Smooth muscle cell (in vitro differentiated cells): ENCODE measurements at regions not wholly inside any gene's neighbourhood (a gene's known extent, or its start where the extent isn't known, plus 50 kb on each side); places are given as distances from the start of the nearest gene placed in this dataset.

Experiments used
- DNase-seq: peaks from one replicate; lab custom pipeline; 2025; ENCODE audit not compliant: unreplicated experiment; lab: John Stamatoyannopoulos, UW
- H2AFZ ChIP-seq: fragments of 200-600 bp; sonication (generic); 2 replicates; pipeline ENCODE4 v1.6.0; 2016; ENCODE audit warnings: antibody characterized with exemption, low read depth, mild to moderate bottlenecking
- H3F3A ChIP-seq: fragments of 200-600 bp; sonication (generic); 2 replicates; pipeline ENCODE4 v1.6.0; 2017; ENCODE audit warnings: antibody characterized with exemption, low read depth
- H3K27ac ChIP-seq: fragments of 200-600 bp; sonication (generic); 2 replicates; pipeline ENCODE4 v1.5.1; 2016; ENCODE audit warnings: low read depth, mild to moderate bottlenecking
- H3K27me3 ChIP-seq: fragments of 200-600 bp; sonication (generic); 2 replicates; pipeline ENCODE4 v1.6.1; 2016; ENCODE audit warnings: low read depth, mild to moderate bottlenecking
- H3K36me3 ChIP-seq: fragments of 200-600 bp; sonication (generic); 2 replicates; pipeline ENCODE4 v1.5.1; 2016; ENCODE audit warnings: low read depth
- H3K4me1 ChIP-seq: fragments of 200-600 bp; sonication (generic); 2 replicates; pipeline ENCODE4 v1.5.1; 2016; ENCODE audit warnings: low read depth
- H3K4me2 ChIP-seq: fragments of 200-600 bp; sonication (generic); 2 replicates; pipeline ENCODE4 v1.6.0; 2016; ENCODE audit warnings: mild to moderate bottlenecking
- H3K4me3 ChIP-seq: fragments of 200-600 bp; sonication (generic); 2 replicates; pipeline ENCODE4 v1.5.1; 2016; ENCODE audit warnings: mild to moderate bottlenecking
- H3K79me2 ChIP-seq: fragments of 200-600 bp; sonication (generic); 2 replicates; pipeline ENCODE4 v1.6.0; 2016; ENCODE audit warnings: low read depth, mild to moderate bottlenecking
- H3K9ac ChIP-seq: fragments of 200-600 bp; sonication (generic); 2 replicates; pipeline ENCODE4 v1.6.0; 2016; ENCODE audit warnings: low read depth
- H3K9me3 ChIP-seq: fragments of 200-600 bp; sonication (generic); replicated peaks from 2 replicates; pipeline ENCODE4 v1.5.1; 2016; ENCODE audit warnings: low read depth
- H4K20me1 ChIP-seq: fragments of 200-600 bp; sonication (generic); 2 replicates; pipeline ENCODE4 v1.6.0; 2016; ENCODE audit warnings: low read depth
- CTCF ChIP-seq: fragments of 200-600 bp; sonication (generic); IDR thresholded peaks from 2 replicates; pipeline ENCODE4 v1.5.1; 2017; ENCODE audit warnings: borderline replicate concordance, mild to moderate bottlenecking, antibody characterized with exemption; ENCODE audit not compliant: insufficient read depth, poor library complexity, severe bottlenecking
- WGBS: methylation state at CpG from one replicate; pipeline ENCODE4 v1.1.7; 2016; ENCODE audit warnings: low lambda C conversion rate; 5-methylcytosine and 5-hydroxymethylcytosine counted together

- Histone ChIP-seq H3K4me2 (no peak overlapping the region), H3F3A (no peaks in the 10 kb centered on the region), H3K9ac (no peak overlapping the region), H3K79me2 (no peaks in the 10 kb centered on the region), H3K4me1 (no peaks in the 10 kb centered on the region), H3K9me3 (no peaks in the 10 kb centered on the region), H3K4me3 (no peak overlapping the region), H4K20me1 (no peaks in the 10 kb centered on the region), H2AFZ (no peak overlapping the region), H3K36me3 (no peaks in the 10 kb centered on the region), H3K27me3 (no peaks in the 10 kb centered on the region), H3K27ac (no peak overlapping the region)
- WGBS: 86% methylated on average over 28 of the region's 28 CpGs
- DNase-seq: no peak
- TF ChIP-seq CTCF: no peak
These were observed 111.0 kb downstream of the MICALL2 start for GRCh38 chr7:1348096-1348822.

GRCh38 chr7:1348823-1349335 is 110.4 kb downstream of the MICALL2 start:
- 91% methylated on average over 18 of the region's 18 CpGs for WGBS
- H3K4me2 ChIP-seq: no peak overlapping the region
- no peak overlapping the region for H3K27ac ChIP-seq

GRCh38 chr7:1349351-1349761 is 109.9 kb downstream of the MICALL2 start:
- 83% methylated on average over 15 of the region's 15 CpGs for WGBS
- Histone ChIP-seq H3K9me3 (no peaks in the 10 kb centered on the region), H3K9ac (no peak overlapping the region), H3K36me3 (no peaks in the 10 kb centered on the region), H3K4me2 (no peak overlapping the region), H3K4me1 (no peaks in the 10 kb centered on the region), H3K27ac (no peak overlapping the region), H3K27me3 (no peaks in the 10 kb centered on the region), H3F3A (no peaks in the 10 kb centered on the region), H4K20me1 (no peaks in the 10 kb centered on the region), H3K4me3 (no peak overlapping the region), H3K79me2 (no peaks in the 10 kb centered on the region), H2AFZ (no peak overlapping the region)
- no peak for DNase-seq
- no peak for TF ChIP-seq CTCF

More at GRCh38 chr7:1348823-1349335, 110.4 kb downstream of the MICALL2 start:
- no peaks in the 10 kb centered on the region for H3K27me3 ChIP-seq
- H3K36me3 ChIP-seq: no peaks in the 10 kb centered on the region
- no peak for DNase-seq
- no peaks in the 10 kb centered on the region for H4K20me1 ChIP-seq
- no peaks in the 10 kb centered on the region for H3K79me2 ChIP-seq
- no peak for TF ChIP-seq CTCF
- H2AFZ ChIP-seq: no peak overlapping the region
- H3K9ac ChIP-seq: no peak overlapping the region
- H3K4me3 ChIP-seq: no peak overlapping the region
- no peaks in the 10 kb centered on the region for H3K9me3 ChIP-seq
- no peaks in the 10 kb centered on the region for H3K4me1 ChIP-seq
- no peaks in the 10 kb centered on the region for H3F3A ChIP-seq
